ENCODE measurements at regions not wholly inside any gene's neighbourhood (a gene's known extent, or its start where the extent isn't known, plus 50 kb on each side); places are given as distances from the start of the nearest gene placed in this dataset.

DNA sequence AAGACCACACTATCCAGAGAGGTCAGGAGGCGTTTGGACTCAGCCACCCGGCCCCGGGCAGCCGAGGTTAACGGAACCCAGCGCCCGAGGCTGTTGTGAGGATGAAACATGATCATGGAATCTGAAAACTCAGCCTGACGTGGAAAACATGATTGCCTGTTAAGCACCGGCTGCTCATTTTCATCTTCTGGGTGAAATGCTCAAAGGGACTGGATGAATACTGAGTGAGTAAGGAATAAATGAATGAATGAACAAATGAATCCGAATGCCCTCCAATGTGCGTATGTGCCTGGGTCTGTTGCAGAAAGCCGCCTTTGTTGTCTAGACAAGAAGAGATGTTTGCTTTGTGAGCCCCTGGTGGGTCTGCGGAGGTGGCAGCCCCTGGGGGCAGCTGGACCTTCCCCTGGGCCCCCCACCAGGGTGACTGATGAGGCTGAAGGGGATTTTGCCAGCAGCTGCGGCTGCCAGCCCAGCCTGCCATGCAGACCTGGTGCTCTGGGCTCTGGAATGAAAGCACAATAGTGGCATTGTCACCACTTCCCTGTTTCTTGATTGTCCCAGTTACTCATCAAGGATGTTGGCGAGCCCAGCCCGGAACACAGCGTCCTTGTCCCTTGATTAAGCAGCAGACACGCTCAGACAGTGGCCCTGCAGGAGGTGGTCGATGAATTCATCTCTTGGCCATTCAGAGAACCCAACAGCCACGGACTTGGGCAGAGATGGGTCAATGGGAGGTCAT, 211.1 kb downstream of the ANKRD60 start:
- ChIA-PET CTCF (no interaction called here), POLR2A (ENCODE audit: unreplicated experiment) (no interaction called here)

More for the DNA sequence above, 211.1 kb downstream of the ANKRD60 start:
- H4K91ac ChIP-seq (ENCODE audit: insufficient read depth, low read depth, low read length): no peak overlapping the region
- no peak overlapping the region for H2BK15ac ChIP-seq (ENCODE audit: low read depth, low read length)
- 73% methylated on average over 4 of the region's 20 CpGs; no CpG with 5 or more reads in 1 of the 2 experiments for WGBS, 2 experiments (ENCODE audit: extremely low coverage in 2 of 2, insufficient read length in 1 of 2)
- H3K9ac ChIP-seq (ENCODE audit: low read depth, low read length): no peak overlapping the region
- H3K9me1 ChIP-seq (ENCODE audit: insufficient read depth, low read length): no peaks in the 10 kb centered on the region
- no peak overlapping the region for H3K23ac ChIP-seq (ENCODE audit: low read depth, low read length)
- H3K79me1 ChIP-seq (ENCODE audit: low read depth in 1 of 2, low read length in 2 of 2): no peaks in the 10 kb centered on the region
- H4K20me1 ChIP-seq (ENCODE audit: insufficient read depth, low read length): no peaks in the 10 kb centered on the region
- H4K5ac ChIP-seq (ENCODE audit: low read depth, low read length): no peak overlapping the region
- no peak overlapping the region for H2BK120ac ChIP-seq (ENCODE audit: low read depth, low read length)
- no peak overlapping the region for H4K8ac ChIP-seq (ENCODE audit: low read depth in 2 of 2, low read length in 2 of 2)
- no peaks in the 10 kb centered on the region for H3K36me3 ChIP-seq (ENCODE audit: control insufficient read depth, insufficient read depth, low read length)
- no peak overlapping the region for H3K14ac ChIP-seq (replicated peaks; ENCODE audit: low read depth, low read length)
- intact Hi-C loops (cut with micrococcal nuclease) (no loop called here), in situ Hi-C loops (cut with MboI; ENCODE audit: low sequenced_read_pairs) (no loop called here), dilution Hi-C loops (cut with HindIII; ENCODE audit: low sequenced_read_pairs, unreplicated experiment) (no loop called here)
- peak overlapping the region; percentile 32 for H2AFZ ChIP-seq (replicated peaks; ENCODE audit: low read length, poor library complexity)
- H3K4ac ChIP-seq (ENCODE audit: low read depth, low read length): no peak overlapping the region
- H3K9me3 ChIP-seq (ENCODE audit: control insufficient read depth, insufficient read depth, low read length): no peaks in the 10 kb centered on the region
- no peak overlapping the region for H2AK9ac ChIP-seq (replicated peaks; ENCODE audit: low read depth, low read length, poor library complexity)
- H3K4me3 ChIP-seq (ENCODE audit: insufficient read depth, low read depth, low read length): no peak overlapping the region
- BruUV-seq (replicated peaks): no TSS peak
- no peak overlapping the region for H2BK20ac ChIP-seq (ENCODE audit: low read depth, low read length)
- H3K56ac ChIP-seq (ENCODE audit: extremely low read depth, insufficient read depth, low read length): no peak overlapping the region
- no peak for ATAC-seq (ENCODE audit: low read depth)
- no peaks in the 10 kb centered on the region for H3K27me3 ChIP-seq (ENCODE audit: control insufficient read depth, insufficient read depth, low read length)
- no peak overlapping the region for H3K18ac ChIP-seq (ENCODE audit: low read depth, low read length)
- H2AK5ac ChIP-seq (ENCODE audit: low read depth, low read length): no peak overlapping the region
- H3K27ac ChIP-seq (ENCODE audit: insufficient read depth, low read length): no peak overlapping the region
- H3K4me2 ChIP-seq (ENCODE audit: low read depth, low read length): no peak overlapping the region
- TF ChIP-seq RFX5 (IDR thresholded peaks at IDR 0.05; ENCODE audit: low read depth, low read length) (no peak), MAFK (IDR thresholded peaks at IDR 0.05; ENCODE audit: low read depth, low read length) (no peak), RCOR1 (IDR thresholded peaks at IDR 0.05; ENCODE audit: insufficient replicate concordance, low read length) (no peak), FOS (IDR thresholded peaks at IDR 0.05; ENCODE audit: low read depth, low read length) (no peak), RAD21 (IDR thresholded peaks at IDR 0.05; ENCODE audit: low read length) (no peak), CHD1 (IDR thresholded peaks at IDR 0.05; ENCODE audit: low read depth, low read length) (no peak), BHLHE40 (IDR thresholded peaks at IDR 0.05; ENCODE audit: low read depth, low read length) (no peak), MXI1 (IDR thresholded peaks at IDR 0.05; ENCODE audit: borderline replicate concordance, low read depth, low read length) (no peak), POLR2A (IDR thresholded peaks at IDR 0.05; ENCODE audit: low read depth, low read length) (no peak), MAZ (IDR thresholded peaks at IDR 0.05; ENCODE audit: borderline replicate concordance, low read depth, low read length) (no peak), CEBPB (IDR thresholded peaks at IDR 0.05; ENCODE audit: low read depth, low read length) (no peak), NFE2L2 (IDR thresholded peaks at IDR 0.05; ENCODE audit: low read depth, low read length) (no peak), SMC3 (IDR thresholded peaks at IDR 0.05; ENCODE audit: low read depth, low read length) (no peak)
- TF ChIP-seq, protein P1, sequence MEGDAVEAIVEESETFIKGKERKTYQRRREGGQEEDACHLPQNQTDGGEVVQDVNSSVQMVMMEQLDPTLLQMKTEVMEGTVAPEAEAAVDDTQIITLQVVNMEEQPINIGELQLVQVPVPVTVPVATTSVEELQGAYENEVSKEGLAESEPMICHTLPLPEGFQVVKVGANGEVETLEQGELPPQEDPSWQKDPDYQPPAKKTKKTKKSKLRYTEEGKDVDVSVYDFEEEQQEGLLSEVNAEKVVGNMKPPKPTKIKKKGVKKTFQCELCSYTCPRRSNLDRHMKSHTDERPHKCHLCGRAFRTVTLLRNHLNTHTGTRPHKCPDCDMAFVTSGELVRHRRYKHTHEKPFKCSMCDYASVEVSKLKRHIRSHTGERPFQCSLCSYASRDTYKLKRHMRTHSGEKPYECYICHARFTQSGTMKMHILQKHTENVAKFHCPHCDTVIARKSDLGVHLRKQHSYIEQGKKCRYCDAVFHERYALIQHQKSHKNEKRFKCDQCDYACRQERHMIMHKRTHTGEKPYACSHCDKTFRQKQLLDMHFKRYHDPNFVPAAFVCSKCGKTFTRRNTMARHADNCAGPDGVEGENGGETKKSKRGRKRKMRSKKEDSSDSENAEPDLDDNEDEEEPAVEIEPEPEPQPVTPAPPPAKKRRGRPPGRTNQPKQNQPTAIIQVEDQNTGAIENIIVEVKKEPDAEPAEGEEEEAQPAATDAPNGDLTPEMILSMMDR (conservative IDR thresholded peaks at IDR 0.05; ENCODE audit: low read depth, low read length): no peak
- TF ChIP-seq, protein P2, sequence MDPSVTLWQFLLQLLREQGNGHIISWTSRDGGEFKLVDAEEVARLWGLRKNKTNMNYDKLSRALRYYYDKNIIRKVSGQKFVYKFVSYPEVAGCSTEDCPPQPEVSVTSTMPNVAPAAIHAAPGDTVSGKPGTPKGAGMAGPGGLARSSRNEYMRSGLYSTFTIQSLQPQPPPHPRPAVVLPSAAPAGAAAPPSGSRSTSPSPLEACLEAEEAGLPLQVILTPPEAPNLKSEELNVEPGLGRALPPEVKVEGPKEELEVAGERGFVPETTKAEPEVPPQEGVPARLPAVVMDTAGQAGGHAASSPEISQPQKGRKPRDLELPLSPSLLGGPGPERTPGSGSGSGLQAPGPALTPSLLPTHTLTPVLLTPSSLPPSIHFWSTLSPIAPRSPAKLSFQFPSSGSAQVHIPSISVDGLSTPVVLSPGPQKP (IDR thresholded peaks at IDR 0.05; ENCODE audit: borderline replicate concordance, low read depth, low read length): no peak
- TF ChIP-seq, protein P3, sequence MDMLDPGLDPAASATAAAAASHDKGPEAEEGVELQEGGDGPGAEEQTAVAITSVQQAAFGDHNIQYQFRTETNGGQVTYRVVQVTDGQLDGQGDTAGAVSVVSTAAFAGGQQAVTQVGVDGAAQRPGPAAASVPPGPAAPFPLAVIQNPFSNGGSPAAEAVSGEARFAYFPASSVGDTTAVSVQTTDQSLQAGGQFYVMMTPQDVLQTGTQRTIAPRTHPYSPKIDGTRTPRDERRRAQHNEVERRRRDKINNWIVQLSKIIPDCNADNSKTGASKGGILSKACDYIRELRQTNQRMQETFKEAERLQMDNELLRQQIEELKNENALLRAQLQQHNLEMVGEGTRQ (IDR thresholded peaks at IDR 0.05; ENCODE audit: low read depth, low read length): no peak
- H2BK5ac ChIP-seq (ENCODE audit: low read depth, low read length, poor library complexity, severe bottlenecking): no peak overlapping the region
- H3K4me1 ChIP-seq (ENCODE audit: control insufficient read depth, insufficient read depth, low read length): no peaks in the 10 kb centered on the region
- DNase-seq: peak; percentile 1

All from IMR-90 (cell line).